ENCODE measurements at regions not wholly inside any gene's neighbourhood (a gene's known extent, or its start where the extent isn't known, plus 50 kb on each side); places are given as distances from the start of the nearest gene placed in this dataset.

DNA sequence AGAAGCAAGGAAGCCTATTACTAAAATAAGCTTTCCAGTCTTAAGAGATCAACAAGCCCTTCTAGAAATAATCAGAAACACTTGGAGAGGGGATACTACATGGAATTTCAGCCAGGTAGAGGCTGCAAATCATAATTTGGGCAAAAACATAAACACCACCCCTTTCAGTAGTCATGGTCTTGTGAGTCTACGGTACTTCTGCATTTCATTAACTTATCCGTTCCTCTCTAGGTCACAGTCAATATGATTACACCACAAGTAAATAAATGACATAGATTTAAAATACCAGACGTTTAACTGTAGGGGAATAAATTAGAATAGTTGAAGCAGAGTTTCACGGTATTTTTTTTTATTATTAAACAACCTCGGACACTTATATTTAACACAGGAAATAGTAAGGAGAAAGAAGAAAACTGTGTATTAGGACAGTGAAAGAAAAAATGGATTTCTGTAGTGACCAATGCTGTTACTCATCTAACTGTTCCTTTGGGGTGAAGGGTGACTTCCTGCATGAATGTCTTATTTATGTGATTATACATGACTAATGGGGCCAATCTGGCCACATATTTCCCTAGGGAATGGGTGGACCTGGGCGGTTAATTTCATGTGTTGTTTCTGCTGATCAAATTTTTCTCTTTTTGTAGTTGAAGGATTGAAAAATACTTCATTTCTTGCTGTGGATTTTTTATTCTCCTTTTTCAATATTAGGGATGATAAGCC, 456.6 kb upstream of the UBE2E3 start:
- no CpG with 5 or more reads among the region's 6 CpGs for WGBS (ENCODE audit: insufficient coverage)
- H3K27me3 ChIP-seq (replicated peaks in 1 of 2; ENCODE audit: control insufficient read depth in 2 of 2, extremely low read depth in 1 of 2, insufficient read depth in 2 of 2, low read length in 1 of 2): no peaks in the 10 kb centered on the region
- no peaks in the 10 kb centered on the region for H3K36me3 Mint-ChIP-seq
- ChIA-PET CTCF (no interaction called here), POLR2A (no interaction called here)
- no peaks in the 10 kb centered on the region for H3K36me3 ChIP-seq (ENCODE audit: control insufficient read depth in 2 of 2, extremely low read depth in 1 of 2, insufficient read depth in 1 of 2, low read length in 1 of 2)
- H3K27ac Mint-ChIP-seq: no peak overlapping the region
- DNase-seq (no peak), ATAC-seq (replicated peaks in 1 of 4) (no peak)
- no peaks in the 10 kb centered on the region for H3K4me1 Mint-ChIP-seq
- H3K4me3 Mint-ChIP-seq: no peak overlapping the region
- no peaks in the 10 kb centered on the region for H3K27me3 Mint-ChIP-seq
- no peak overlapping the region for H3K27ac ChIP-seq (ENCODE audit: low read length)
- no peaks in the 10 kb centered on the region for H3K4me1 ChIP-seq (ENCODE audit: control insufficient read depth in 1 of 2, extremely low read depth in 1 of 2, insufficient read depth in 2 of 2, low read length in 2 of 2)
- no peaks in the 10 kb centered on the region for H3K9me3 ChIP-seq
- no peak overlapping the region for H3K4me3 ChIP-seq (ENCODE audit: control insufficient read depth in 1 of 2, extremely low read depth in 1 of 2, low read length in 1 of 2)
- H3K9me3 Mint-ChIP-seq: peaks cover 0 to 5% (median 0%) of the 10 kb centered on the region in 3 donors

DNA sequence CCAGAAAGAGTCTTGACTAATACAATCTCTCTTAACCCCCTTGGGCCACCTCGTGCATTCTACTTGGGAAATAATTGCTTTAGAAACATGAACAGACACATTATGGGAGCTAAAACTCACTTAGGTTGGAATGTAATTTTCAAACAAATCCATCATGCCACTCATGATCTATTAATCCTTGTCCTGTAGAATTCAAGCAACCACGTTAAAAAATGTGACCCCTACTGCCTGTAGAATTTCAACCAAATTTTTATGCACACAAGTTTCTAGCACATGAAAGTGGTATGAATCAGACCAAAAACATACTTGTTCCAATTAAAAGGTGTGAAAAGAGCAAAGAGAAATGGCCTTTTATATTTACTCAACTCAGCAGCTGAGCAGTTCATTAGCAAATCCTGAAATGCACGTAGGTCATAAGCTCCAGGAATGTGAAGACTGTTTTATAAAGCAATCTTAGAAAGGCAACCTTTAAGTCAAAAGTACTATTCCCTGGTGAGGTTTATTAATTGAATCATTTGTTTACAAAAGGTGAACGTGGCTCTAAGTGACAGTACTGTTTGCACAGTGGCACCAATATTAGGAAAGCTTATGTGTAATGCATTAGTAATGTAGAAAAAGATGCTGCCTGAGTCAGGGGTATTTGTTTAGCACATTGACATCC, 459.4 kb upstream of the UBE2E3 start:
- Mint-ChIP-seq H3K4me3 (no peak overlapping the region), H3K27ac (no peak overlapping the region), H3K4me1 (no peaks in the 10 kb centered on the region), H3K9me3 (peaks cover 0 to 3% (median 0%) of the 10 kb centered on the region in 3 donors), H3K27me3 (peaks cover 0 to 6% of the 10 kb centered on the region in 2 donors), H3K36me3 (no peaks in the 10 kb centered on the region)
- DNase-seq (no peak), ATAC-seq (replicated peaks in 1 of 4) (no peak)
- Histone ChIP-seq H3K27ac (ENCODE audit: low read length) (no peak overlapping the region), H3K36me3 (ENCODE audit: control insufficient read depth in 2 of 2, extremely low read depth in 1 of 2, insufficient read depth in 1 of 2, low read length in 1 of 2) (no peaks in the 10 kb centered on the region), H3K9me3 (no peaks in the 10 kb centered on the region), H3K27me3 (replicated peaks in 1 of 2; ENCODE audit: control insufficient read depth in 2 of 2, extremely low read depth in 1 of 2, insufficient read depth in 2 of 2, low read length in 1 of 2) (no peaks in the 10 kb centered on the region), H3K4me1 (ENCODE audit: control insufficient read depth in 1 of 2, extremely low read depth in 1 of 2, insufficient read depth in 2 of 2, low read length in 2 of 2) (no peaks in the 10 kb centered on the region), H3K4me3 (ENCODE audit: control insufficient read depth in 1 of 2, extremely low read depth in 1 of 2, low read length in 1 of 2) (no peak overlapping the region)
- ChIA-PET CTCF (no interaction called here), POLR2A (no interaction called here)
- WGBS (ENCODE audit: insufficient coverage): 80% methylated on average over 1 of the region's 4 CpGs

DNA sequence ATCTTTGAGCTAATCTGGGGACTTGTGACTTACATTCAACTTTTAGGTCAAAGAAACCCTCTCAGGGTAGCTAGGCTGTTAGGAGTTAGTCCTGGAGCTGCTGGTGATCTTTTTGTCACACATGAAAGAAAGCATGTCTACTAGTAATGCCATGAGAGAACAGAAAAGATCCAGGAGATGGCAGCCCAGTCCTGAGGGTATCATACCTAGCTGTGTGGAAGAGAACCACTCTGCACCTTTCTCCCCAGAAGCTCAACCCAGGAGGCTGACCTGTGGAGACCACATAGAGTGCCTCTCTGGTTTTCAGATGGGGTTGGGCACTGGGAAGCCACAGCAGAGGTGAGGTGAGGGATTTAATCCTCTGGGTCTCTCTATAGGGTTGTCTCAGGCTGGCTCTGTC, 460.2 kb upstream of the UBE2E3 start:
- ChIA-PET CTCF (interaction anchor here in 1 of 2 donors (1.0 kb wide), 1 partner anchor 539 kb away, joined by 3 read pairs; no protein-coding TSS in a partner anchor), POLR2A (no interaction called here)
- H3K27ac Mint-ChIP-seq: no peak overlapping the region
- H3K9me3 Mint-ChIP-seq: no peaks in the 10 kb centered on the region
- DNase-seq (no peak), ATAC-seq (replicated peaks in 1 of 4) (no peak)
- peaks cover 0 to 6% of the 10 kb centered on the region in 2 donors for H3K27me3 Mint-ChIP-seq
- Histone ChIP-seq H3K9me3 (no peaks in the 10 kb centered on the region), H3K27ac (ENCODE audit: low read length) (no peak overlapping the region), H3K4me1 (ENCODE audit: control insufficient read depth in 1 of 2, extremely low read depth in 1 of 2, insufficient read depth in 2 of 2, low read length in 2 of 2) (no peaks in the 10 kb centered on the region), H3K27me3 (replicated peaks in 1 of 2; ENCODE audit: control insufficient read depth in 2 of 2, extremely low read depth in 1 of 2, insufficient read depth in 2 of 2, low read length in 1 of 2) (no peaks in the 10 kb centered on the region), H3K4me3 (ENCODE audit: control insufficient read depth in 1 of 2, extremely low read depth in 1 of 2, low read length in 1 of 2) (no peak overlapping the region), H3K36me3 (ENCODE audit: control insufficient read depth in 2 of 2, extremely low read depth in 1 of 2, insufficient read depth in 1 of 2, low read length in 1 of 2) (no peaks in the 10 kb centered on the region)
- no peaks in the 10 kb centered on the region for H3K36me3 Mint-ChIP-seq
- H3K4me1 Mint-ChIP-seq: no peaks in the 10 kb centered on the region
- no peak overlapping the region for H3K4me3 Mint-ChIP-seq

DNA sequence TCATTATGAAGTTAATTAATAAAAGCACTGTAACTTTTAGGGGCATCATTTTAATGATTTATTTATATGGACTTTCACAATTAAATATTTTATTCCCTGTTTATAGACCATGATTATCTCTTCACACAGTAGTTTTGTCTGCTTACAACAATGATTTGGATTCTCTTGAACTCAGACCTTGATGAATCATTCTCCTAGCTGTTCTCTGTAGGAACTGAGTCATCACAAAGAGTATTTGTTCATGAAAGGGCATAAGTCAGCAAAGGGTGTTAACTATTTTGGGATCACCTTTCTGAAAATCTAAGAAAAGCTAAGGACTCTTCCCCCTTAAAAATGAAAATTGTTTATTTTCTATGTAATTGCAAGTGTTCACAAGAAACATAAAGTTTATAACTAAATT, 461.1 kb upstream of the UBE2E3 start:
- Mint-ChIP-seq H3K27me3 (peaks cover 0 to 6% of the 10 kb centered on the region in 2 donors), H3K4me1 (no peaks in the 10 kb centered on the region), H3K4me3 (no peak overlapping the region), H3K9me3 (no peaks in the 10 kb centered on the region), H3K27ac (no peak overlapping the region), H3K36me3 (no peaks in the 10 kb centered on the region)
- ATAC-seq (replicated peaks in 1 of 4) (no peak), DNase-seq (no peak)
- no peak overlapping the region for H3K27ac ChIP-seq (ENCODE audit: low read length)
- ChIA-PET CTCF (interaction anchor here in 1 of 2 donors (0.6 kb wide), 1 partner anchor 393 kb away, joined by 5 read pairs; no protein-coding TSS in a partner anchor), POLR2A (no interaction called here)
- no peaks in the 10 kb centered on the region for H3K27me3 ChIP-seq (replicated peaks in 1 of 2; ENCODE audit: control insufficient read depth in 2 of 2, extremely low read depth in 1 of 2, insufficient read depth in 2 of 2, low read length in 1 of 2)
- no peak overlapping the region for H3K4me3 ChIP-seq (ENCODE audit: control insufficient read depth in 1 of 2, extremely low read depth in 1 of 2, low read length in 1 of 2)
- no peaks in the 10 kb centered on the region for H3K36me3 ChIP-seq (ENCODE audit: control insufficient read depth in 2 of 2, extremely low read depth in 1 of 2, insufficient read depth in 1 of 2, low read length in 1 of 2)
- no peaks in the 10 kb centered on the region for H3K4me1 ChIP-seq (ENCODE audit: control insufficient read depth in 1 of 2, extremely low read depth in 1 of 2, insufficient read depth in 2 of 2, low read length in 2 of 2)
- no peaks in the 10 kb centered on the region for H3K9me3 ChIP-seq

DNA sequence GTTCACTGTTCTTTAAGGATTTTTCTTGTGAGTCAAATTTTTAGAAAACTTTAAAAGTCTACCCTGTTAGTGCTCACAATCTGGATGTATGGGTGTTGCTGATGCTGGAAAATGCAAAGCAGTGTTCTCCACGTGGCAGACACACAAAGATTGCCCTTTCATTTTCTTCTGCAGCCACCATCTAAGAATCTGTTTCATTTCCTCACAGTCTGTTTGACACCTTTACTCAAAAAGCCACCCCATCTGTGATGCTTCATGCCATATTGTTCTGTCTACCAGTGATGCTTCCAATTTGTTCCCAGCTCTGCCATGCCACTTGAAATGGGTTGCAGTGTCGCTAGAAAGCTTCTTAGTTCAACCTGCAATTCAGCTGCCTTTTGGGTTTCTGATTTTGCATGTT, 464.2 kb upstream of the UBE2E3 start:
- no peak overlapping the region for H3K4me3 Mint-ChIP-seq
- 83% methylated on average over 1 of the region's 2 CpGs for WGBS (ENCODE audit: insufficient coverage)
- ChIA-PET CTCF (no interaction called here), POLR2A (no interaction called here)
- H3K36me3 Mint-ChIP-seq: no peaks in the 10 kb centered on the region
- no peaks in the 10 kb centered on the region for H3K4me1 Mint-ChIP-seq
- H3K4me3 ChIP-seq (ENCODE audit: control insufficient read depth in 1 of 2, extremely low read depth in 1 of 2, low read length in 1 of 2): no peak overlapping the region
- no peaks in the 10 kb centered on the region for H3K9me3 ChIP-seq
- H3K27ac ChIP-seq (ENCODE audit: low read length): no peak overlapping the region
- H3K27ac Mint-ChIP-seq: no peak overlapping the region
- H3K4me1 ChIP-seq (ENCODE audit: control insufficient read depth in 1 of 2, extremely low read depth in 1 of 2, insufficient read depth in 2 of 2, low read length in 2 of 2): no peaks in the 10 kb centered on the region
- no peaks in the 10 kb centered on the region for H3K27me3 ChIP-seq (replicated peaks in 1 of 2; ENCODE audit: control insufficient read depth in 2 of 2, extremely low read depth in 1 of 2, insufficient read depth in 2 of 2, low read length in 1 of 2)
- DNase-seq: no peak
- peaks cover 0 to 6% of the 10 kb centered on the region in 2 donors for H3K27me3 Mint-ChIP-seq
- no peak for ATAC-seq (replicated peaks in 1 of 4)
- H3K9me3 Mint-ChIP-seq: no peaks in the 10 kb centered on the region
- no peaks in the 10 kb centered on the region for H3K36me3 ChIP-seq (ENCODE audit: control insufficient read depth in 2 of 2, extremely low read depth in 1 of 2, insufficient read depth in 1 of 2, low read length in 1 of 2)

DNA sequence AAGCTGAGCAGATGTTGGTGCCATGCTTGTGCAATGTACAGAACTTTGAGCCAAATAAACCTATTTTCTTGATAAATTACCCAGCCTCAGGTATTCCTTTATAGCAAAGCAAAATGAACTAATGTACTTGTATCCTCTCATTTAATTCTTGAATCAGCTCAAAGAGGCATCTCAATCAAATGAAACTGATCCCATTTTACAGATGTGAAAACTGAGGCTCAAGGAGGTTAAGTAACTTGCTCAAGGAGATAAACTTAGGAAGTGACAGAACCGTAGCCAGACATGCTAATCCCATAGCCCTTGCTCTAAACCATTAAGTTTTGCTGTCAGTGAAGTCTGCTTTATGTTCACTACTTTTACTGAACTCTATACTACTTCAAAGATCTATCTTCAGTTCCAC, 467.0 kb upstream of the UBE2E3 start:
- Mint-ChIP-seq H3K4me1 (no peaks in the 10 kb centered on the region), H3K4me3 (no peak overlapping the region), H3K27ac (no peak overlapping the region), H3K9me3 (no peaks in the 10 kb centered on the region), H3K27me3 (peaks cover 0 to 2% of the 10 kb centered on the region in 2 donors), H3K36me3 (no peaks in the 10 kb centered on the region)
- no peaks in the 10 kb centered on the region for H3K4me1 ChIP-seq (ENCODE audit: control insufficient read depth in 1 of 2, extremely low read depth in 1 of 2, insufficient read depth in 2 of 2, low read length in 2 of 2)
- DNase-seq (no peak), ATAC-seq (replicated peaks in 1 of 4) (no peak)
- no peak overlapping the region for H3K4me3 ChIP-seq (ENCODE audit: control insufficient read depth in 1 of 2, extremely low read depth in 1 of 2, low read length in 1 of 2)
- CTCF ChIA-PET: no interaction called here
- POLR2A ChIA-PET: no interaction called here
- H3K27ac ChIP-seq (ENCODE audit: low read length): no peak overlapping the region
- no peaks in the 10 kb centered on the region for H3K9me3 ChIP-seq
- no peaks in the 10 kb centered on the region for H3K27me3 ChIP-seq (replicated peaks in 1 of 2; ENCODE audit: control insufficient read depth in 2 of 2, extremely low read depth in 1 of 2, insufficient read depth in 2 of 2, low read length in 1 of 2)
- no peaks in the 10 kb centered on the region for H3K36me3 ChIP-seq (ENCODE audit: control insufficient read depth in 2 of 2, extremely low read depth in 1 of 2, insufficient read depth in 1 of 2, low read length in 1 of 2)
- 50% methylated on average over 1 of the region's 1 CpG for WGBS (ENCODE audit: insufficient coverage)
